H9 (cell line): ENCODE measurements at regions not wholly inside any gene's neighbourhood (a gene's known extent, or its start where the extent isn't known, plus 50 kb on each side); places are given as distances from the start of the nearest gene placed in this dataset.

Source experiments
- DNase-seq: peaks from one replicate; pipeline ENCODE4 v3.0.0-alpha.2; 2017
- H2AFZ ChIP-seq: one replicate; pipeline ENCODE4 v1.6.1; 2013; ENCODE audit warnings: mild to moderate bottlenecking, low read length, control low read depth, moderate library complexity
- H2AK5ac ChIP-seq: 2 replicates; pipeline ENCODE4 v1.6.1; 2013; ENCODE audit warnings: low read length, control low read depth, mixed read lengths; ENCODE audit not compliant: insufficient read length
- H2BK120ac ChIP-seq: one replicate; pipeline ENCODE4 v1.6.1; 2013; ENCODE audit warnings: low read depth, mild to moderate bottlenecking, low read length, control low read depth, inconsistent platforms; ENCODE audit not compliant: poor library complexity, severe bottlenecking
- H2BK12ac ChIP-seq: 2 replicates; pipeline ENCODE4 v1.6.1; 2013; ENCODE audit warnings: low read length, control low read depth, mixed read lengths, low read depth; ENCODE audit not compliant: insufficient read length
- H2BK15ac ChIP-seq: 2 replicates; pipeline ENCODE4 v1.6.1; 2013; ENCODE audit warnings: low read depth, low read length, control low read depth
- H2BK20ac ChIP-seq: one replicate; pipeline ENCODE4 v1.6.1; 2013; ENCODE audit warnings: low read depth, mild to moderate bottlenecking, low read length, control low read depth, inconsistent platforms; ENCODE audit not compliant: poor library complexity, severe bottlenecking
- H2BK5ac ChIP-seq: 2 replicates; pipeline ENCODE4 v1.6.1; 2013; ENCODE audit warnings: low read length, control low read depth, mixed read lengths; ENCODE audit not compliant: insufficient read length
- H3K14ac ChIP-seq: 2 replicates; pipeline ENCODE4 v1.6.1; 2013; ENCODE audit warnings: low read length, control low read depth; ENCODE audit not compliant: insufficient read depth
- H3K18ac ChIP-seq: 2 replicates; pipeline ENCODE4 v1.6.1; 2013; ENCODE audit warnings: low read depth, mild to moderate bottlenecking, mixed read lengths, low read length, control low read depth; ENCODE audit not compliant: insufficient read length
- H3K23ac ChIP-seq: 2 replicates; pipeline ENCODE4 v1.6.1; 2013; ENCODE audit warnings: low read length, control low read depth, mixed read lengths, low read depth; ENCODE audit not compliant: insufficient read length
- H3K23me2 ChIP-seq: 2 replicates; pipeline ENCODE4 v1.6.1; 2013; ENCODE audit warnings: low read depth, mild to moderate bottlenecking, mixed read lengths, low read length, control low read depth; ENCODE audit not compliant: insufficient read length, poor library complexity, severe bottlenecking
- H3K27ac ChIP-seq: 2 replicates; pipeline ENCODE4 v1.5.1; 2013; ENCODE audit warnings: low read length, control low read depth, mixed read lengths, low read depth; ENCODE audit not compliant: insufficient read length
- H3K27me3 ChIP-seq: 2 replicates; pipeline ENCODE4 v1.6.1; 2013; ENCODE audit warnings: low read length, control low read depth, inconsistent platforms; ENCODE audit not compliant: insufficient read depth
- H3K4ac ChIP-seq: 2 replicates; pipeline ENCODE4 v1.6.1; 2013; ENCODE audit warnings: low read depth, mild to moderate bottlenecking, control low read depth, inconsistent platforms, low read length, moderate library complexity
- H3K4me1 ChIP-seq: 2 replicates; pipeline ENCODE4 v1.6.1; 2013; ENCODE audit warnings: low read length, control low read depth, inconsistent platforms; ENCODE audit not compliant: insufficient read depth
- H3K4me2 ChIP-seq: 2 replicates; pipeline ENCODE4 v1.6.1; 2013; ENCODE audit warnings: low read length, control low read depth, mixed read lengths; ENCODE audit not compliant: insufficient read length, insufficient read depth
- H3K56ac ChIP-seq: 2 replicates; pipeline ENCODE4 v1.6.1; 2013; ENCODE audit warnings: low read depth, mild to moderate bottlenecking, mixed read lengths, low read length, control low read depth; ENCODE audit not compliant: insufficient read length
- H3K79me1 ChIP-seq: 2 replicates; pipeline ENCODE4 v1.6.1; 2013; ENCODE audit warnings: low read depth, mild to moderate bottlenecking, moderate library complexity, low read length, control low read depth, inconsistent platforms; ENCODE audit not compliant: insufficient read depth, poor library complexity, severe bottlenecking
- H3K79me2 ChIP-seq: 2 replicates; pipeline ENCODE4 v1.6.1; 2013; ENCODE audit warnings: low read length, control low read depth, inconsistent platforms; ENCODE audit not compliant: insufficient read depth
- H3K9ac ChIP-seq: 2 replicates; pipeline ENCODE4 v1.6.1; 2013; ENCODE audit warnings: low read length, control low read depth, mixed read lengths; ENCODE audit not compliant: insufficient read length; ENCODE audit errors: extremely low read depth
- H3K9me3 ChIP-seq: one replicate; pipeline ENCODE4 v1.6.1; 2013; ENCODE audit warnings: low read depth, low read length, inconsistent platforms; ENCODE audit not compliant: control insufficient read depth
- H3T11ph ChIP-seq: one replicate; pipeline ENCODE4 v1.6.1; 2013; ENCODE audit warnings: mild to moderate bottlenecking, low read length, control low read depth, inconsistent platforms
- H4K20me1 ChIP-seq: one replicate; pipeline ENCODE4 v1.6.1; 2013; ENCODE audit not compliant: control insufficient read depth, insufficient read length, insufficient read depth
- H4K5ac ChIP-seq: 2 replicates; pipeline ENCODE4 v1.6.1; 2013; ENCODE audit warnings: low read depth, mild to moderate bottlenecking, mixed read lengths, low read length, control low read depth; ENCODE audit not compliant: insufficient read length
- H4K8ac ChIP-seq: replicated peaks from 2 replicates; pipeline ENCODE4 v1.6.1; 2013; ENCODE audit warnings: low read length, control low read depth, mixed read lengths, low read depth; ENCODE audit not compliant: insufficient read length
- H4K91ac ChIP-seq: 2 replicates; pipeline ENCODE4 v1.6.1; 2013; ENCODE audit warnings: low read depth, mild to moderate bottlenecking, moderate library complexity, mixed read lengths, low read length, control low read depth; ENCODE audit not compliant: insufficient read length
- H3K27ac Mint-ChIP-seq, 3 experiments: 2 replicates in 2 of 3; 3 replicates in 1 of 3; pipeline ENCODE4 v1.8.0; 2020 to 2021; ENCODE audit warnings: mixed read lengths in 3 of 3, mild to moderate bottlenecking in 1 of 3, moderate library complexity in 1 of 3
- H3K27me3 Mint-ChIP-seq: 2 replicates; pipeline ENCODE4 v1.8.0; 2021; ENCODE audit warnings: low read depth, mild to moderate bottlenecking, moderate library complexity, mixed read lengths
- H3K36me3 Mint-ChIP-seq, 3 experiments: 2 replicates in 2 of 3; 3 replicates in 1 of 3; pipeline ENCODE4 v1.8.0; 2020 to 2021; ENCODE audit warnings: low read depth in 3 of 3, mixed read lengths in 3 of 3; ENCODE audit not compliant: insufficient read depth in 1 of 3
- H3K4me1 Mint-ChIP-seq, 2 experiments: 2 replicates each; pipeline ENCODE4 v1.8.0; 2020; ENCODE audit warnings: mixed read lengths in 2 of 2
- H3K4me3 Mint-ChIP-seq, 2 experiments: 2 replicates in 1 of 2; 3 replicates in 1 of 2; pipeline ENCODE4 v1.8.0; 2020 to 2021; ENCODE audit warnings: mild to moderate bottlenecking in 2 of 2, mixed read lengths in 2 of 2, moderate library complexity in 1 of 2
- H3K9me3 Mint-ChIP-seq, 2 experiments: 2 replicates in 1 of 2; 3 replicates in 1 of 2; pipeline ENCODE4 v1.8.0; 2020; ENCODE audit warnings: mild to moderate bottlenecking in 2 of 2, mixed read lengths in 2 of 2, moderate library complexity in 1 of 2
- CTCF ChIP-seq: fragments of 200-600 bp; sonication (generic); conservative IDR thresholded peaks from 3 replicates; pipeline ENCODE4 v1.8.0; 2021; ENCODE audit warnings: antibody characterized with exemption, mild to moderate bottlenecking
- WGBS: extraction: QIAGEN DNeasy Blood & Tissue Kit; methylation state at CpG from one replicate; pipeline ENCODE4 v1.1.7; 2013; ENCODE audit warnings: missing lambda C conversion rate, low lambda C conversion rate, mixed read lengths; ENCODE audit not compliant: insufficient read length; ENCODE audit errors: extremely low coverage; 5-methylcytosine and 5-hydroxymethylcytosine counted together

GRCh38 chr2:239688840-239689239, 288.0 kb upstream of the HDAC4 start:
- no peak for DNase-seq
- no peak overlapping the region for H3K4me2 ChIP-seq
- no peak overlapping the region for H2BK15ac ChIP-seq
- Mint-ChIP-seq H3K4me1 (peaks cover 16 to 27% of the 10 kb centered on the region in 2 experiments), H3K27me3 (peaks cover 3% of the 10 kb centered on the region), H3K36me3 (no peaks in the 10 kb centered on the region), H3K4me3 (no peak overlapping the region), H3K9me3 (no peaks in the 10 kb centered on the region), H3K27ac (no peak overlapping the region)
- H3K27me3 ChIP-seq = no peaks in the 10 kb centered on the region
- H2BK12ac ChIP-seq = no peak overlapping the region
- no peaks in the 10 kb centered on the region for H3K9me3 ChIP-seq
- WGBS = no CpG with 5 or more reads among the region's 9 CpGs
- no peak overlapping the region for H3K14ac ChIP-seq
- no peak overlapping the region for H2AFZ ChIP-seq
- TF ChIP-seq CTCF = no peak
- H2BK120ac ChIP-seq = no peak overlapping the region
- H4K5ac ChIP-seq = no peak overlapping the region
- no peaks in the 10 kb centered on the region for H3K79me1 ChIP-seq
- H3K23ac ChIP-seq = no peak overlapping the region
- H3K27ac ChIP-seq = no peak overlapping the region
- no peaks in the 10 kb centered on the region for H3K4me1 ChIP-seq
- H4K8ac ChIP-seq = no peak overlapping the region
- no peak overlapping the region for H4K91ac ChIP-seq
- H3K4ac ChIP-seq = no peak overlapping the region
- H3T11ph ChIP-seq = no peak overlapping the region
- H4K20me1 ChIP-seq = no peaks in the 10 kb centered on the region
- H3K79me2 ChIP-seq = no peaks in the 10 kb centered on the region
- no peak overlapping the region for H2BK20ac ChIP-seq
- H3K18ac ChIP-seq = no peak overlapping the region
- H2AK5ac ChIP-seq = no peak overlapping the region
- H3K9ac ChIP-seq = no peak overlapping the region
- H3K56ac ChIP-seq = no peak overlapping the region
- H3K23me2 ChIP-seq = no peaks in the 10 kb centered on the region
- H2BK5ac ChIP-seq = no peak overlapping the region
